ENCODE measurements at regions not wholly inside any gene's neighbourhood (a gene's known extent, or its start where the extent isn't known, plus 50 kb on each side); places are given as distances from the start of the nearest gene placed in this dataset.

DNA sequence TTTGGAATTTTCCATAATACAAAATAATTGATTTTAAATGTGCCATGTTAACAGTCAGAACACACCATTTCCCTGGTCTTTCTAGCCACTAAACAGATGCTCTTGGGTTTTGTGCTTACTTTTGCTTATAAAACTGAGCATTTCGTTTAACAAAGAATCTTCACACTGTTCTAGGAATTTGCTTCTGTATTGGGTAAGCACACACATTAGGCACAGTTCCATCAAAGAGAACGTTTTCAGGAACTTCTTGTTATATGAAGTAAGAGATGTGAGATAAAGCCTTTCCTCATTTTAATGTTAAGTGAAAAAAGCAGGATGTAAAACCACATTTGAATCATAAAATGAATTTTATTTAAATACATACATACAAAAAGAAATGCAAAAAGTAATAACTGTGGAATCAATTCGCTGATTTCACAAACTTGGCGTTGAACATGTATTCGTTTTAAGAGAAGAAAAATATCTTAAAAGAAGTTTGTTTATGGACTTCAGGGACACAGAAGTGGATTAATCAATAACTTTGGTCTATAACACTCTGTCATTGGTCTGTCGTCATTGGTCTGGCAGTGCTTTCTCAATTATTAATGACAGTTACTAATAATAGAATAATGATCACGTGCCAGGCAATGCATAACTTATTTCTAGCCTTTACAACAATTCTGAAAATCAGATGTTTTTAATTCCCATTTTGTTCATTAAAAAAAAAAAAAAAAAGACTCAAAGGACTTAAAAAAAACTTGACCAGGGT lies 199.9 kb upstream of the PRDM1 start:
- Mint-ChIP-seq H3K9me3 (ENCODE audit: unreplicated experiment) (peaks cover 9% of the 10 kb centered on the region), H3K4me3 (ENCODE audit: unreplicated experiment) (no peak overlapping the region), H3K27me3 (ENCODE audit: low read depth, unreplicated experiment) (peaks cover 4% of the 10 kb centered on the region), H3K27ac (ENCODE audit: unreplicated experiment) (no peak overlapping the region), H3K4me1 (ENCODE audit: low read depth, unreplicated experiment) (peaks cover 8% of the 10 kb centered on the region), H3K36me3 (ENCODE audit: low read depth, unreplicated experiment) (no peaks in the 10 kb centered on the region)
- no peak overlapping the region for H3K4me3 ChIP-seq (ENCODE audit: insufficient read depth, low read depth, low read length)
- no peaks in the 10 kb centered on the region for H3K9me3 ChIP-seq (ENCODE audit: insufficient read depth, low read depth, low read length)
- no peaks in the 10 kb centered on the region for H4K20me1 ChIP-seq (ENCODE audit: insufficient read depth, low read length)
- H3K36me3 ChIP-seq (ENCODE audit: insufficient read depth, low read length): no peaks in the 10 kb centered on the region
- no peaks in the 10 kb centered on the region for H3K27me3 ChIP-seq (ENCODE audit: insufficient read depth, low read length)
- no peak overlapping the region for H3K9ac ChIP-seq (ENCODE audit: low read length)
- H3K4me1 ChIP-seq (ENCODE audit: insufficient read depth, low read length): no peaks in the 10 kb centered on the region
- no peak overlapping the region for H3K4me2 ChIP-seq (ENCODE audit: low read length)
- H3K79me2 ChIP-seq (ENCODE audit: insufficient read depth, low read length): no peaks in the 10 kb centered on the region
- H2AFZ ChIP-seq (ENCODE audit: low read depth, low read length): no peak overlapping the region
- DNase-seq (ENCODE audit: low read depth): no peak
- TF ChIP-seq CTCF (IDR thresholded peaks at IDR 0.05; ENCODE audit: insufficient read depth, low read depth, low read length) (no peak), EZH2 (IDR thresholded peaks at IDR 0.05; ENCODE audit: insufficient read depth, low read length) (no peak)
- FAIRE-seq: no peak
- no peak overlapping the region for H3K27ac ChIP-seq (ENCODE audit: low read depth, low read length)

GRCh38 chr6:105884426-105884825 lies 201.7 kb upstream of the PRDM1 start:
- Histone ChIP-seq H3K4me3 (ENCODE audit: insufficient read depth, low read depth, low read length) (no peak overlapping the region), H3K27ac (ENCODE audit: low read depth, low read length) (no peak overlapping the region), H3K36me3 (ENCODE audit: insufficient read depth, low read length) (no peaks in the 10 kb centered on the region), H3K79me2 (ENCODE audit: insufficient read depth, low read length) (no peaks in the 10 kb centered on the region), H3K9me3 (ENCODE audit: insufficient read depth, low read depth, low read length) (no peaks in the 10 kb centered on the region), H3K4me2 (ENCODE audit: low read length) (no peak overlapping the region), H3K9ac (ENCODE audit: low read length) (no peak overlapping the region), H3K27me3 (ENCODE audit: insufficient read depth, low read length) (peaks cover 2% of the 10 kb centered on the region), H2AFZ (ENCODE audit: low read depth, low read length) (no peak overlapping the region), H4K20me1 (ENCODE audit: insufficient read depth, low read length) (no peaks in the 10 kb centered on the region), H3K4me1 (ENCODE audit: insufficient read depth, low read length) (no peaks in the 10 kb centered on the region)
- FAIRE-seq (no peak), DNase-seq (ENCODE audit: low read depth) (no peak)
- Mint-ChIP-seq H3K27ac (ENCODE audit: unreplicated experiment) (no peak overlapping the region), H3K9me3 (ENCODE audit: unreplicated experiment) (peaks cover 6% of the 10 kb centered on the region), H3K36me3 (ENCODE audit: low read depth, unreplicated experiment) (no peaks in the 10 kb centered on the region), H3K4me3 (ENCODE audit: unreplicated experiment) (no peak overlapping the region), H3K27me3 (ENCODE audit: low read depth, unreplicated experiment) (peaks cover 8% of the 10 kb centered on the region), H3K4me1 (ENCODE audit: low read depth, unreplicated experiment) (no peaks in the 10 kb centered on the region)
- no peak for TF ChIP-seq CTCF (IDR thresholded peaks at IDR 0.05; ENCODE audit: insufficient read depth, low read depth, low read length)
- no peak for TF ChIP-seq EZH2 (IDR thresholded peaks at IDR 0.05; ENCODE audit: insufficient read depth, low read length)

DNA sequence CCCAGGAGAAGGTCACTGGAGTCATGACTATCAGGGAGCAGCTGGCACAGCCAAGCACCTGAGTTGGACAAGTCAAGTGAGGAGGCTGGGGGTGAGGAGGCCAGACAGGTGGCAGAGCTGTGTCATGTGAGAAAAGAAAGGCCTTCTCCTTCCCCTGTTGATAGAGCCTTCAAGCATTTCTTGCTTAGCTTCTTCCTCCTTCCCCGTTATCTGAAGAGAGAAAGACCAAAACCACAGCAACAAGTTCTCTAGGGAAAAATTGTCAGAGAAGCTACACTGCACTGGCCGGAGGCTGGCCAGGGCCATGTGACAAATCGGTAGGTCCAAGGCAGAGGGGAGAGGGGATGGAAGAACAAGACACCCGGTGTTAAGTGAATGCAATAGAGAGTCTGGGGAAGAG lies 202.1 kb upstream of the PRDM1 start:
- no peak overlapping the region for H2AFZ ChIP-seq (ENCODE audit: low read depth, low read length)
- FAIRE-seq: no peak
- no peaks in the 10 kb centered on the region for H3K36me3 Mint-ChIP-seq (ENCODE audit: low read depth, unreplicated experiment)

More for the DNA sequence above, 202.1 kb upstream of the PRDM1 start:
- Mint-ChIP-seq H3K4me1 (ENCODE audit: low read depth, unreplicated experiment) (no peaks in the 10 kb centered on the region), H3K4me3 (ENCODE audit: unreplicated experiment) (no peak overlapping the region), H3K27ac (ENCODE audit: unreplicated experiment) (no peak overlapping the region), H3K9me3 (ENCODE audit: unreplicated experiment) (peaks cover 5% of the 10 kb centered on the region), H3K27me3 (ENCODE audit: low read depth, unreplicated experiment) (peaks cover 8% of the 10 kb centered on the region)
- TF ChIP-seq CTCF (IDR thresholded peaks at IDR 0.05; ENCODE audit: insufficient read depth, low read depth, low read length) (no peak), EZH2 (IDR thresholded peaks at IDR 0.05; ENCODE audit: insufficient read depth, low read length) (no peak)
- DNase-seq (ENCODE audit: low read depth): no peak
- H3K4me3 ChIP-seq (ENCODE audit: insufficient read depth, low read depth, low read length): no peak overlapping the region
- H3K79me2 ChIP-seq (ENCODE audit: insufficient read depth, low read length): no peaks in the 10 kb centered on the region
- H3K4me2 ChIP-seq (ENCODE audit: low read length): no peak overlapping the region
- no peak overlapping the region for H3K9ac ChIP-seq (ENCODE audit: low read length)
- no peaks in the 10 kb centered on the region for H4K20me1 ChIP-seq (ENCODE audit: insufficient read depth, low read length)
- no peak overlapping the region for H3K27ac ChIP-seq (ENCODE audit: low read depth, low read length)
- no peaks in the 10 kb centered on the region for H3K9me3 ChIP-seq (ENCODE audit: insufficient read depth, low read depth, low read length)
- H3K4me1 ChIP-seq (ENCODE audit: insufficient read depth, low read length): no peaks in the 10 kb centered on the region
- H3K27me3 ChIP-seq (ENCODE audit: insufficient read depth, low read length): peaks cover 2% of the 10 kb centered on the region
- H3K36me3 ChIP-seq (ENCODE audit: insufficient read depth, low read length): no peaks in the 10 kb centered on the region
